OCI-LY7 (cell line): ENCODE measurements at regions not wholly inside any gene's neighbourhood (a gene's known extent, or its start where the extent isn't known, plus 50 kb on each side); places are given as distances from the start of the nearest gene placed in this dataset.
"Not testable (repeated sequence)": the region's sequence is repeated elsewhere in the genome, so short reads cannot be mapped to it uniquely, and the experiment has no call there.

Experiments used
- CTCF ChIP-seq: fragments of 200-600 bp; sonication (generic); conservative IDR thresholded peaks from 2 replicates; pipeline ENCODE4 v1.5.1; 2014; ENCODE audit warnings: mild to moderate bottlenecking, antibody characterized with exemption, low read length, moderate library complexity, mixed read lengths
- EZH2phosphoT487 ChIP-seq: fragments of 200-600 bp; sonication (generic); IDR thresholded peaks from 2 replicates; pipeline ENCODE4 v1.6.1; 2018; ENCODE audit warnings: low read depth, borderline replicate concordance, mild to moderate bottlenecking, mixed run types, antibody characterized with exemption, low read length, moderate library complexity, mixed read lengths

- TF ChIP-seq CTCF, EZH2phosphoT487: not testable (repeated sequence)
These were observed 232.5 kb upstream of the FOXF1 start for GRCh38 chr16:86277859-86278258.
